Fibroblast of skin of abdomen (primary cell): ENCODE measurements at regions not wholly inside any gene's neighbourhood (a gene's known extent, or its start where the extent isn't known, plus 50 kb on each side); places are given as distances from the start of the nearest gene placed in this dataset.
A peak's percentile ranks its signal among the peaks of the same experiment; 100 is the strongest.

ENCODE experiments used
- DNase-seq: peaks from one replicate; pipeline ENCODE4 v3.0.0-alpha.2; 2013

GRCh38 chr2:196399722-196400691, 228.6 kb upstream of the STK17B start:
- DNase-seq, result peak; percentile 98

GRCh38 chr2:196403471-196403870, 232.1 kb upstream of the STK17B start:
- DNase-seq, result peak; percentile 73

GRCh38 chr2:196404276-196404675, 232.9 kb upstream of the STK17B start:
- no peak for DNase-seq

- DNase-seq, result no peak
These were observed 231.7 kb upstream of the CCDC150 start for GRCh38 chr2:196407675-196408264.

GRCh38 chr2:196409376-196409775, 230.1 kb upstream of the CCDC150 start:
- DNase-seq, result no peak

GRCh38 chr2:196410008-196410407, 229.5 kb upstream of the CCDC150 start:
- no peak for DNase-seq

GRCh38 chr2:196413821-196414274, 225.7 kb upstream of the CCDC150 start:
- no peak for DNase-seq

GRCh38 chr2:196415384-196415783, 224.1 kb upstream of the CCDC150 start:
- DNase-seq, result no peak

GRCh38 chr2:196420143-196420542, 219.4 kb upstream of the CCDC150 start:
- no peak for DNase-seq

GRCh38 chr2:196421880-196422279, 217.6 kb upstream of the CCDC150 start:
- DNase-seq, result no peak

GRCh38 chr2:196422361-196422760, 217.2 kb upstream of the CCDC150 start:
- no peak for DNase-seq

- no peak for DNase-seq
These were observed 213.4 kb upstream of the CCDC150 start for GRCh38 chr2:196426122-196426521.

GRCh38 chr2:196427986-196428634, 211.4 kb upstream of the CCDC150 start:
- no peak for DNase-seq

- DNase-seq, result no peak
These were observed 208.4 kb upstream of the CCDC150 start for GRCh38 chr2:196431076-196431475.

- DNase-seq, result no peak
These were observed 207.6 kb upstream of the CCDC150 start for GRCh38 chr2:196431957-196432356.

- no peak for DNase-seq
These were observed 206.4 kb upstream of the CCDC150 start for GRCh38 chr2:196433116-196433515.

- DNase-seq, result no peak
These were observed 205.3 kb upstream of the CCDC150 start for GRCh38 chr2:196434217-196434616.

GRCh38 chr2:196435189-196435588, 204.3 kb upstream of the CCDC150 start:
- DNase-seq, result peak; percentile 21

GRCh38 chr2:196437626-196438025, 201.9 kb upstream of the CCDC150 start:
- no peak for DNase-seq

GRCh38 chr2:196439760-196440159, 199.8 kb upstream of the CCDC150 start:
- no peak for DNase-seq

GRCh38 chr2:196440413-196440812, 199.1 kb upstream of the CCDC150 start:
- no peak for DNase-seq

GRCh38 chr2:196441527-196441926, 198.0 kb upstream of the CCDC150 start:
- DNase-seq, result no peak

GRCh38 chr2:196442211-196442610, 197.3 kb upstream of the CCDC150 start:
- DNase-seq, result no peak
